GM23248 (cell line): ENCODE measurements at regions not wholly inside any gene's neighbourhood (a gene's known extent, or its start where the extent isn't known, plus 50 kb on each side); places are given as distances from the start of the nearest gene placed in this dataset.

ENCODE experiments used
- EZH2 ChIP-seq: fragments of 200-600 bp; sonication (generic); IDR thresholded peaks from 2 replicates; pipeline ENCODE4 v1.6.1; 2018; ENCODE audit warnings: antibody characterized with exemption, mild to moderate bottlenecking; ENCODE audit not compliant: insufficient read depth, poor library complexity, severe bottlenecking
- EZH2phosphoT487 ChIP-seq: fragments of 200-600 bp; sonication (generic); IDR thresholded peaks from 2 replicates; pipeline ENCODE4 v1.6.1; 2018; ENCODE audit warnings: antibody characterized with exemption, moderate library complexity, mild to moderate bottlenecking, low read depth; ENCODE audit not compliant: insufficient read depth

GRCh38 chr7:25877802-25878789, 273.9 kb upstream of the NFE2L3 start:
- TF ChIP-seq EZH2phosphoT487 (no peak), EZH2 (no peak)
